WTC11 (cell line): ENCODE measurements at regions not wholly inside any gene's neighbourhood (a gene's known extent, or its start where the extent isn't known, plus 50 kb on each side); places are given as distances from the start of the nearest gene placed in this dataset.

Experiments
- ATAC-seq: fragments of 200-7000 bp; cut with Tn5 transposase; 2 replicates; pipeline ENCODE4 v1.10.0; 2021; ENCODE audit warnings: mild to moderate bottlenecking, moderate library complexity
- CTCF ChIA-PET: fragments of 300-600 bp; sonication (Branson Sonifier 250); formaldehyde crosslinking; loops from one replicate; lab custom pipeline; 2021; ENCODE audit warnings: antibody characterized with exemption; lab: Charles Lee
- POLR2A ChIA-PET: fragments of 350-600 bp; sonication (Branson Sonifier 250); formaldehyde crosslinking; loops from one replicate; lab custom pipeline; 2021; ENCODE audit warnings: antibody characterized with exemption; lab: Charles Lee
- DNase-seq: peaks from one replicate; pipeline ENCODE4 v3.0.0; 2021; ENCODE audit warnings: low spot score
- H3K27ac Mint-ChIP-seq: 2 replicates; pipeline ENCODE4 v1.8.0; 2021; ENCODE audit warnings: mixed read lengths
- H3K27me3 Mint-ChIP-seq: 2 replicates; pipeline ENCODE4 v1.8.0; 2021; ENCODE audit warnings: low read depth, mild to moderate bottlenecking, moderate library complexity, mixed read lengths
- H3K36me3 Mint-ChIP-seq: 2 replicates; pipeline ENCODE4 v1.8.0; 2021; ENCODE audit warnings: mixed read lengths
- H3K4me1 Mint-ChIP-seq: 2 replicates; pipeline ENCODE4 v1.8.0; 2022; ENCODE audit warnings: mixed read lengths
- H3K4me3 Mint-ChIP-seq: 2 replicates; pipeline ENCODE4 v1.8.0; 2021; ENCODE audit warnings: mild to moderate bottlenecking, moderate library complexity, mixed read lengths
- H3K9me3 Mint-ChIP-seq: 2 replicates; pipeline ENCODE4 v1.8.0; 2021; ENCODE audit warnings: mixed read lengths
- AR ChIP-seq: fragments of 250-450 bp; sonication (Bioruptor Pico); IDR thresholded peaks from 2 replicates; pipeline ENCODE4 v1.9.0; 2021; ENCODE audit warnings: mild to moderate bottlenecking
- CBFB ChIP-seq: sonication (generic); formaldehyde crosslinking; IDR thresholded peaks from 2 replicates; pipeline ENCODE4 v1.8.1; 2022; ENCODE audit warnings: mild to moderate bottlenecking, low read depth, missing genetic modification reagents
- CREB1 ChIP-seq: sonication (generic); formaldehyde crosslinking; IDR thresholded peaks from 2 replicates; pipeline ENCODE4 v1.8.0; 2023; ENCODE audit warnings: mild to moderate bottlenecking, missing genetic modification reagents
- ELF4 ChIP-seq: sonication (generic); formaldehyde crosslinking; IDR thresholded peaks from 2 replicates; pipeline ENCODE4 v1.8.1; 2022; ENCODE audit warnings: low read depth, mild to moderate bottlenecking, moderate library complexity, missing genetic modification reagents
- HMGXB4 ChIP-seq: sonication (generic); formaldehyde crosslinking; IDR thresholded peaks from 2 replicates; pipeline ENCODE4 v1.8.1; 2023; ENCODE audit warnings: mild to moderate bottlenecking, moderate library complexity, missing genetic modification reagents
- IRF1 ChIP-seq: sonication (generic); formaldehyde crosslinking; IDR thresholded peaks from 2 replicates; pipeline ENCODE4 v1.8.0; 2023; ENCODE audit warnings: missing genetic modification reagents
- JAZF1 ChIP-seq: fragments of 250-450 bp; sonication (Bioruptor Pico); IDR thresholded peaks from 2 replicates; pipeline ENCODE4 v1.9.0; 2021; ENCODE audit warnings: moderate library complexity, mild to moderate bottlenecking, inconsistent platforms
- KAT7 ChIP-seq: sonication (generic); formaldehyde crosslinking; IDR thresholded peaks from 2 replicates; pipeline ENCODE4 v1.8.1; 2023; ENCODE audit warnings: missing genetic modification reagents, mild to moderate bottlenecking, borderline replicate concordance
- NFATC4 ChIP-seq: fragments of 250-450 bp; sonication (Bioruptor Pico); IDR thresholded peaks from 2 replicates; pipeline ENCODE4 v1.9.0; 2021; ENCODE audit warnings: mild to moderate bottlenecking
- NR1H2 ChIP-seq: sonication (generic); formaldehyde crosslinking; IDR thresholded peaks from 2 replicates; pipeline ENCODE4 v1.9.0; 2021; ENCODE audit warnings: mild to moderate bottlenecking, moderate library complexity, missing genetic modification reagents
- OVOL2 ChIP-seq: fragments of 250-450 bp; sonication (Bioruptor Pico); IDR thresholded peaks from 2 replicates; pipeline ENCODE4 v1.9.0; 2021; ENCODE audit warnings: mild to moderate bottlenecking, borderline replicate concordance
- PRDM15 ChIP-seq: sonication (generic); formaldehyde crosslinking; IDR thresholded peaks from 2 replicates; pipeline ENCODE4 v1.8.0; 2022; ENCODE audit warnings: missing genetic modification reagents
- PREB ChIP-seq: sonication (generic); formaldehyde crosslinking; IDR thresholded peaks from 2 replicates; pipeline ENCODE4 v1.8.1; 2022; ENCODE audit warnings: mild to moderate bottlenecking, missing genetic modification reagents, moderate library complexity, borderline replicate concordance
- RELA ChIP-seq: sonication (generic); formaldehyde crosslinking; IDR thresholded peaks from 2 replicates; pipeline ENCODE4 v1.8.1; 2022; ENCODE audit warnings: missing genetic modification reagents, mild to moderate bottlenecking, borderline replicate concordance
- ZNF232 ChIP-seq: sonication (generic); formaldehyde crosslinking; IDR thresholded peaks from 2 replicates; pipeline ENCODE4 v1.8.0; 2022; ENCODE audit warnings: mild to moderate bottlenecking, missing genetic modification reagents
- ZNF425 ChIP-seq: fragments of 250-450 bp; sonication (Bioruptor Pico); conservative IDR thresholded peaks from 2 replicates; pipeline ENCODE4 v1.9.0; 2021; ENCODE audit warnings: mild to moderate bottlenecking
- ZNF671 ChIP-seq: fragments of 250-450 bp; sonication (Bioruptor Pico); IDR thresholded peaks from 2 replicates; pipeline ENCODE4 v1.8.0; 2021; ENCODE audit warnings: mild to moderate bottlenecking

- no peak for ATAC-seq
- Mint-ChIP-seq H3K4me3 (no peak overlapping the region), H3K36me3 (no peaks in the 10 kb centered on the region), H3K27ac (no peak overlapping the region), H3K27me3 (no peaks in the 10 kb centered on the region), H3K9me3 (peaks cover 13% of the 10 kb centered on the region), H3K4me1 (no peaks in the 10 kb centered on the region)
- CTCF ChIA-PET = no interaction called here
- POLR2A ChIA-PET = no interaction called here
- TF ChIP-seq CREB1 (CRISPR knock-in tag) = no peak
- no peak for TF ChIP-seq ZNF232 (CRISPR knock-in tag)
- no peak for DNase-seq
Observed at GRCh38 chr2:103233691-103234090, 471.9 kb downstream of the TMEM182 start.

- ChIA-PET POLR2A (no interaction called here), CTCF (no interaction called here)
- H3K27me3 Mint-ChIP-seq = no peaks in the 10 kb centered on the region
- DNase-seq = no peak
- no peaks in the 10 kb centered on the region for H3K4me1 Mint-ChIP-seq
- no peak for ATAC-seq
- TF ChIP-seq ZNF425 (CRISPR knock-in tag) = no peak
- TF ChIP-seq PREB (CRISPR knock-in tag) = no peak
- no peak for TF ChIP-seq HMGXB4 (CRISPR knock-in tag)
- no peak for TF ChIP-seq CBFB
- TF ChIP-seq AR (CRISPR knock-in tag) = no peak
- no peak for TF ChIP-seq IRF1 (CRISPR knock-in tag)
- TF ChIP-seq RELA (CRISPR knock-in tag) = no peak
- TF ChIP-seq NR1H2 (CRISPR knock-in tag) = no peak
- TF ChIP-seq JAZF1 (CRISPR knock-in tag) = no peak
- TF ChIP-seq ZNF671 = no peak
- no peak overlapping the region for H3K27ac Mint-ChIP-seq
- H3K36me3 Mint-ChIP-seq = no peaks in the 10 kb centered on the region
- H3K4me3 Mint-ChIP-seq = no peak overlapping the region
- H3K9me3 Mint-ChIP-seq = peaks cover 18% of the 10 kb centered on the region
Observed at GRCh38 chr2:103235283-103235682, 473.5 kb downstream of the TMEM182 start.

GRCh38 chr2:103249462-103249861, 487.6 kb downstream of the TMEM182 start:
- CTCF ChIA-PET = interaction anchor here (1.1 kb wide), 1 partner anchor 88 kb away, joined by 3 read pairs; no protein-coding TSS in a partner anchor
- H3K27me3 Mint-ChIP-seq = no peaks in the 10 kb centered on the region
- ATAC-seq = peak; percentile 87
- peaks cover 15% of the 10 kb centered on the region for H3K9me3 Mint-ChIP-seq
- H3K36me3 Mint-ChIP-seq = no peaks in the 10 kb centered on the region
- no peak for TF ChIP-seq OVOL2 (CRISPR knock-in tag)
- no peak for TF ChIP-seq AR (CRISPR knock-in tag)
- no peak for TF ChIP-seq NFATC4 (CRISPR knock-in tag)
- TF ChIP-seq ELF4 (CRISPR knock-in tag) = no peak
- TF ChIP-seq KAT7 (CRISPR knock-in tag) = no peak
- TF ChIP-seq PRDM15 (CRISPR knock-in tag) = no peak
- H3K27ac Mint-ChIP-seq = peak overlapping the region; percentile 57
- no peak overlapping the region for H3K4me3 Mint-ChIP-seq
- DNase-seq = no peak
- POLR2A ChIA-PET = no interaction called here
- H3K4me1 Mint-ChIP-seq = peaks cover 11% of the 10 kb centered on the region
